GM23338 (cell line): ENCODE measurements at regions not wholly inside any gene's neighbourhood (a gene's known extent, or its start where the extent isn't known, plus 50 kb on each side); places are given as distances from the start of the nearest gene placed in this dataset.

Source experiments
- CREB1 ChIP-seq: fragments of 250-450 bp; sonication (Bioruptor Pico); IDR thresholded peaks from 2 replicates; pipeline ENCODE4 v1.5.0; 2020; ENCODE audit warnings: low read depth, mild to moderate bottlenecking, moderate library complexity
- EZH2phosphoT487 ChIP-seq: fragments of 200-600 bp; sonication (generic); IDR thresholded peaks from one replicate; pipeline ENCODE4 v1.8.1; 2018; ENCODE audit warnings: antibody characterized with exemption; ENCODE audit not compliant: unreplicated experiment
- POLR2AphosphoS5 ChIP-seq: IDR thresholded peaks from 2 replicates; pipeline ENCODE4 v1.6.1; 2016; ENCODE audit warnings: antibody characterized with exemption, low read depth
- STAT1 ChIP-seq: IDR thresholded peaks from one replicate; pipeline ENCODE4 v1.6.1; 2016; ENCODE audit warnings: antibody characterized with exemption; ENCODE audit not compliant: unreplicated experiment
- TF ChIP-seq, protein P1 (sequence below), 2 experiments: fragments of 200-600 bp in 1 of 2; sonication (generic) in 1 of 2; conservative IDR thresholded peaks; 2 replicates each; pipeline versions ENCODE4 v1.5.1 to v1.6.1; 2016 to 2017; ENCODE audit warnings: antibody characterized with exemption in 2 of 2, low read depth in 2 of 2, mild to moderate bottlenecking in 2 of 2, moderate library complexity in 1 of 2
- TF ChIP-seq, protein P2 (sequence below): IDR thresholded peaks from one replicate; pipeline ENCODE4 v1.6.1; 2018; ENCODE audit warnings: antibody characterized with exemption; ENCODE audit not compliant: unreplicated experiment
- TF ChIP-seq, protein P3 (sequence below): IDR thresholded peaks from 2 replicates; pipeline ENCODE4 v1.6.1; 2016; ENCODE audit warnings: antibody characterized with exemption
- TF ChIP-seq, protein P4 (sequence below): fragments of 250-450 bp; sonication (Bioruptor Pico); IDR thresholded peaks from 2 replicates; pipeline ENCODE4 v1.5.0; 2020; ENCODE audit warnings: mild to moderate bottlenecking, moderate library complexity

DNA sequence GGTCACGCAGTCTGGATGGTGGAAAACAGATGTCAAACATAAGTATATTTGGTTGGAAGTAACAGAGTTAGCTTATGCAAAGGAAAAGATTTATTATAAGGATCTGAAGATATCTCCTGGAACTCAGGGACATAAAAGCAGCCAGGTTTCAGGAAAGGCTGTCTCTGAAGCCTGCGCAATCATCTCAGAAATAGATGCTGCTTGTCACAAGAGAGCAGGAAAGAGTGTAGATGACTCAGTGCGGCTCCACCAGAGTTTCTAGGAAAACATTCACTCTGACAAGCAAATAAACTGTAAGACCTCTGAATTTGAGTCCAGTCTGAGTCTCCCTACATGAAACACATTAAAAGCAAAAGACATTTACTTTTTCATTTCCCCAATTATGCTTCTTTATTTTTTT, 220.4 kb upstream of the HTR2A start:
- TF ChIP-seq, protein P1, sequence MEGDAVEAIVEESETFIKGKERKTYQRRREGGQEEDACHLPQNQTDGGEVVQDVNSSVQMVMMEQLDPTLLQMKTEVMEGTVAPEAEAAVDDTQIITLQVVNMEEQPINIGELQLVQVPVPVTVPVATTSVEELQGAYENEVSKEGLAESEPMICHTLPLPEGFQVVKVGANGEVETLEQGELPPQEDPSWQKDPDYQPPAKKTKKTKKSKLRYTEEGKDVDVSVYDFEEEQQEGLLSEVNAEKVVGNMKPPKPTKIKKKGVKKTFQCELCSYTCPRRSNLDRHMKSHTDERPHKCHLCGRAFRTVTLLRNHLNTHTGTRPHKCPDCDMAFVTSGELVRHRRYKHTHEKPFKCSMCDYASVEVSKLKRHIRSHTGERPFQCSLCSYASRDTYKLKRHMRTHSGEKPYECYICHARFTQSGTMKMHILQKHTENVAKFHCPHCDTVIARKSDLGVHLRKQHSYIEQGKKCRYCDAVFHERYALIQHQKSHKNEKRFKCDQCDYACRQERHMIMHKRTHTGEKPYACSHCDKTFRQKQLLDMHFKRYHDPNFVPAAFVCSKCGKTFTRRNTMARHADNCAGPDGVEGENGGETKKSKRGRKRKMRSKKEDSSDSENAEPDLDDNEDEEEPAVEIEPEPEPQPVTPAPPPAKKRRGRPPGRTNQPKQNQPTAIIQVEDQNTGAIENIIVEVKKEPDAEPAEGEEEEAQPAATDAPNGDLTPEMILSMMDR (conservative IDR thresholded peaks at IDR 0.05; ENCODE audit: low read depth in 2 of 2), result no peak
- TF ChIP-seq, protein P2, sequence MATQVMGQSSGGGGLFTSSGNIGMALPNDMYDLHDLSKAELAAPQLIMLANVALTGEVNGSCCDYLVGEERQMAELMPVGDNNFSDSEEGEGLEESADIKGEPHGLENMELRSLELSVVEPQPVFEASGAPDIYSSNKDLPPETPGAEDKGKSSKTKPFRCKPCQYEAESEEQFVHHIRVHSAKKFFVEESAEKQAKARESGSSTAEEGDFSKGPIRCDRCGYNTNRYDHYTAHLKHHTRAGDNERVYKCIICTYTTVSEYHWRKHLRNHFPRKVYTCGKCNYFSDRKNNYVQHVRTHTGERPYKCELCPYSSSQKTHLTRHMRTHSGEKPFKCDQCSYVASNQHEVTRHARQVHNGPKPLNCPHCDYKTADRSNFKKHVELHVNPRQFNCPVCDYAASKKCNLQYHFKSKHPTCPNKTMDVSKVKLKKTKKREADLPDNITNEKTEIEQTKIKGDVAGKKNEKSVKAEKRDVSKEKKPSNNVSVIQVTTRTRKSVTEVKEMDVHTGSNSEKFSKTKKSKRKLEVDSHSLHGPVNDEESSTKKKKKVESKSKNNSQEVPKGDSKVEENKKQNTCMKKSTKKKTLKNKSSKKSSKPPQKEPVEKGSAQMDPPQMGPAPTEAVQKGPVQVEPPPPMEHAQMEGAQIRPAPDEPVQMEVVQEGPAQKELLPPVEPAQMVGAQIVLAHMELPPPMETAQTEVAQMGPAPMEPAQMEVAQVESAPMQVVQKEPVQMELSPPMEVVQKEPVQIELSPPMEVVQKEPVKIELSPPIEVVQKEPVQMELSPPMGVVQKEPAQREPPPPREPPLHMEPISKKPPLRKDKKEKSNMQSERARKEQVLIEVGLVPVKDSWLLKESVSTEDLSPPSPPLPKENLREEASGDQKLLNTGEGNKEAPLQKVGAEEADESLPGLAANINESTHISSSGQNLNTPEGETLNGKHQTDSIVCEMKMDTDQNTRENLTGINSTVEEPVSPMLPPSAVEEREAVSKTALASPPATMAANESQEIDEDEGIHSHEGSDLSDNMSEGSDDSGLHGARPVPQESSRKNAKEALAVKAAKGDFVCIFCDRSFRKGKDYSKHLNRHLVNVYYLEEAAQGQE, result no peak
- TF ChIP-seq POLR2AphosphoS5 (no peak), EZH2phosphoT487 (no peak), STAT1 (no peak), CREB1 (CRISPR knock-in tag) (no peak)
- TF ChIP-seq, protein P3, sequence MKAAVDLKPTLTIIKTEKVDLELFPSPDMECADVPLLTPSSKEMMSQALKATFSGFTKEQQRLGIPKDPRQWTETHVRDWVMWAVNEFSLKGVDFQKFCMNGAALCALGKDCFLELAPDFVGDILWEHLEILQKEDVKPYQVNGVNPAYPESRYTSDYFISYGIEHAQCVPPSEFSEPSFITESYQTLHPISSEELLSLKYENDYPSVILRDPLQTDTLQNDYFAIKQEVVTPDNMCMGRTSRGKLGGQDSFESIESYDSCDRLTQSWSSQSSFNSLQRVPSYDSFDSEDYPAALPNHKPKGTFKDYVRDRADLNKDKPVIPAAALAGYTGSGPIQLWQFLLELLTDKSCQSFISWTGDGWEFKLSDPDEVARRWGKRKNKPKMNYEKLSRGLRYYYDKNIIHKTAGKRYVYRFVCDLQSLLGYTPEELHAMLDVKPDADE, result no peak
- TF ChIP-seq, protein P4, sequence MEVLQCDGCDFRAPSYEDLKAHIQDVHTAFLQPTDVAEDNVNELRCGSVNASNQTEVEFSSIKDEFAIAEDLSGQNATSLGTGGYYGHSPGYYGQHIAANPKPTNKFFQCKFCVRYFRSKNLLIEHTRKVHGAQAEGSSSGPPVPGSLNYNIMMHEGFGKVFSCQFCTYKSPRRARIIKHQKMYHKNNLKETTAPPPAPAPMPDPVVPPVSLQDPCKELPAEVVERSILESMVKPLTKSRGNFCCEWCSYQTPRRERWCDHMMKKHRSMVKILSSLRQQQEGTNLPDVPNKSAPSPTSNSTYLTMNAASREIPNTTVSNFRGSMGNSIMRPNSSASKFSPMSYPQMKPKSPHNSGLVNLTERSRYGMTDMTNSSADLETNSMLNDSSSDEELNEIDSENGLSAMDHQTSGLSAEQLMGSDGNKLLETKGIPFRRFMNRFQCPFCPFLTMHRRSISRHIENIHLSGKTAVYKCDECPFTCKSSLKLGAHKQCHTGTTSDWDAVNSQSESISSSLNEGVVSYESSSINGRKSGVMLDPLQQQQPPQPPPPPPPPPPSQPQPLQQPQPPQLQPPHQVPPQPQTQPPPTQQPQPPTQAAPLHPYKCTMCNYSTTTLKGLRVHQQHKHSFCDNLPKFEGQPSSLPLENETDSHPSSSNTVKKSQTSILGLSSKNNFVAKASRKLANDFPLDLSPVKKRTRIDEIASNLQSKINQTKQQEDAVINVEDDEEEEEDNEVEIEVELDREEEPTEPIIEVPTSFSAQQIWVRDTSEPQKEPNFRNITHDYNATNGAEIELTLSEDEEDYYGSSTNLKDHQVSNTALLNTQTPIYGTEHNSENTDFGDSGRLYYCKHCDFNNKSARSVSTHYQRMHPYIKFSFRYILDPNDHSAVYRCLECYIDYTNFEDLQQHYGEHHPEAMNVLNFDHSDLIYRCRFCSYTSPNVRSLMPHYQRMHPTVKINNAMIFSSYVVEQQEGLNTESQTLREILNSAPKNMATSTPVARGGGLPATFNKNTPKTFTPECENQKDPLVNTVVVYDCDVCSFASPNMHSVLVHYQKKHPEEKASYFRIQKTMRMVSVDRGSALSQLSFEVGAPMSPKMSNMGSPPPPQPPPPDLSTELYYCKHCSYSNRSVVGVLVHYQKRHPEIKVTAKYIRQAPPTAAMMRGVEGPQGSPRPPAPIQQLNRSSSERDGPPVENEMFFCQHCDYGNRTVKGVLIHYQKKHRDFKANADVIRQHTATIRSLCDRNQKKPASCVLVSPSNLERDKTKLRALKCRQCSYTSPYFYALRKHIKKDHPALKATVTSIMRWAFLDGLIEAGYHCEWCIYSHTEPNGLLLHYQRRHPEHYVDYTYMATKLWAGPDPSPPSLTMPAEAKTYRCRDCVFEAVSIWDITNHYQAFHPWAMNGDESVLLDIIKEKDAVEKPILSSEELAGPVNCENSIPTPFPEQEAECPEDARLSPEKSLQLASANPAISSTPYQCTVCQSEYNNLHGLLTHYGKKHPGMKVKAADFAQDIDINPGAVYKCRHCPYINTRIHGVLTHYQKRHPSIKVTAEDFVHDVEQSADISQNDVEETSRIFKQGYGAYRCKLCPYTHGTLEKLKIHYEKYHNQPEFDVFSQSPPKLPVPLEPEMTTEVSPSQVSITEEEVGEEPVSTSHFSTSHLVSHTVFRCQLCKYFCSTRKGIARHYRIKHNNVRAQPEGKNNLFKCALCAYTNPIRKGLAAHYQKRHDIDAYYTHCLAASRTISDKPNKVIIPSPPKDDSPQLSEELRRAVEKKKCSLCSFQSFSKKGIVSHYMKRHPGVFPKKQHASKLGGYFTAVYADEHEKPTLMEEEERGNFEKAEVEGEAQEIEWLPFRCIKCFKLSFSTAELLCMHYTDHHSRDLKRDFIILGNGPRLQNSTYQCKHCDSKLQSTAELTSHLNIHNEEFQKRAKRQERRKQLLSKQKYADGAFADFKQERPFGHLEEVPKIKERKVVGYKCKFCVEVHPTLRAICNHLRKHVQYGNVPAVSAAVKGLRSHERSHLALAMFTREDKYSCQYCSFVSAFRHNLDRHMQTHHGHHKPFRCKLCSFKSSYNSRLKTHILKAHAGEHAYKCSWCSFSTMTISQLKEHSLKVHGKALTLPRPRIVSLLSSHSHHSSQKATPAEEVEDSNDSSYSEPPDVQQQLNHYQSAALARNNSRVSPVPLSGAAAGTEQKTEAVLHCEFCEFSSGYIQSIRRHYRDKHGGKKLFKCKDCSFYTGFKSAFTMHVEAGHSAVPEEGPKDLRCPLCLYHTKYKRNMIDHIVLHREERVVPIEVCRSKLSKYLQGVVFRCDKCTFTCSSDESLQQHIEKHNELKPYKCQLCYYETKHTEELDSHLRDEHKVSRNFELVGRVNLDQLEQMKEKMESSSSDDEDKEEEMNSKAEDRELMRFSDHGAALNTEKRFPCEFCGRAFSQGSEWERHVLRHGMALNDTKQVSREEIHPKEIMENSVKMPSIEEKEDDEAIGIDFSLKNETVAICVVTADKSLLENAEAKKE (CRISPR knock-in tag), result no peak
